Muscle of leg (tissue), 3 donors: ENCODE measurements at regions not wholly inside any gene's neighbourhood (a gene's known extent, or its start where the extent isn't known, plus 50 kb on each side); places are given as distances from the start of the nearest gene placed in this dataset.
A peak's percentile ranks its signal among the peaks of the same experiment; 100 is the strongest.

Source experiments
- DNase-seq: peaks from one replicate; pipeline ENCODE4 v3.0.0; 2013
- H3K27ac ChIP-seq: one replicate; pipeline ENCODE4 v1.5.1; 2013; ENCODE audit warnings: mild to moderate bottlenecking, low read length, control low read depth
- H3K27me3 ChIP-seq: one replicate; pipeline ENCODE4 v1.6.1; 2013; ENCODE audit warnings: low read length; ENCODE audit not compliant: control insufficient read depth, insufficient read depth
- H3K36me3 ChIP-seq: one replicate; pipeline ENCODE4 v1.6.1; 2013; ENCODE audit warnings: low read length; ENCODE audit not compliant: control insufficient read depth, insufficient read depth
- H3K4me1 ChIP-seq: one replicate; pipeline ENCODE4 v1.6.1; 2013; ENCODE audit warnings: low read length; ENCODE audit not compliant: control insufficient read depth, insufficient read depth
- H3K4me3 ChIP-seq: one replicate; pipeline ENCODE4 v1.5.1; 2013; ENCODE audit warnings: low read length, control low read depth
- H3K9me3 ChIP-seq: replicated peaks from 2 replicates; pipeline ENCODE4 v1.6.1; 2013; ENCODE audit warnings: low read depth, low read length; ENCODE audit not compliant: control insufficient read depth
- WGBS: methylation state at CpG from one replicate; pipeline ENCODE4 v1.1.5; 2013; ENCODE audit warnings: missing lambda C conversion rate; ENCODE audit not compliant: insufficient coverage; 5-methylcytosine and 5-hydroxymethylcytosine counted together

DNA sequence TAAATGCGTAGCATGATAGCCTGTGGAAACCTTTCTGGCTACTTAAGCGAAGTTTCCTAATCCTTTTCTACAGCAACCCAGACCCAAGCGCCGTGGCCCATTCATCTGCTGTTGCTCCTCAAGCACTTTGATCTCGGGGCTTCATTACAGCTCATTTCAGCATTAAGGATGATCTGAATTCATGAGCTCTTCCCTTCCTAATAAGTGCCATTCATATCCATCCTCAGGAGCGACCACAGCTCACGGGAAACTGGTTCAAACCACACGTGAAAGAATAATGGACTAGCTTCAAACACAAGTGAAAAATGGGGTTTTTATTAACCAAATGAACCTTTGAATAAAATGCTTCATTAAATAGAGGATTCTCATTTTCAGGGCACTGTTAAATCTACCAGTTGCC lies 202.6 kb upstream of the LEF1 start:
- Histone ChIP-seq H3K27ac (no peak overlapping the region), H3K36me3 (no peaks in the 10 kb centered on the region), H3K4me1 (peaks cover 8% of the 10 kb centered on the region), H3K9me3 (no peaks in the 10 kb centered on the region), H3K4me3 (no peak overlapping the region), H3K27me3 (peaks cover 7% of the 10 kb centered on the region)
- no peak for DNase-seq
- no CpG with 5 or more reads among the region's 8 CpGs for WGBS

DNA sequence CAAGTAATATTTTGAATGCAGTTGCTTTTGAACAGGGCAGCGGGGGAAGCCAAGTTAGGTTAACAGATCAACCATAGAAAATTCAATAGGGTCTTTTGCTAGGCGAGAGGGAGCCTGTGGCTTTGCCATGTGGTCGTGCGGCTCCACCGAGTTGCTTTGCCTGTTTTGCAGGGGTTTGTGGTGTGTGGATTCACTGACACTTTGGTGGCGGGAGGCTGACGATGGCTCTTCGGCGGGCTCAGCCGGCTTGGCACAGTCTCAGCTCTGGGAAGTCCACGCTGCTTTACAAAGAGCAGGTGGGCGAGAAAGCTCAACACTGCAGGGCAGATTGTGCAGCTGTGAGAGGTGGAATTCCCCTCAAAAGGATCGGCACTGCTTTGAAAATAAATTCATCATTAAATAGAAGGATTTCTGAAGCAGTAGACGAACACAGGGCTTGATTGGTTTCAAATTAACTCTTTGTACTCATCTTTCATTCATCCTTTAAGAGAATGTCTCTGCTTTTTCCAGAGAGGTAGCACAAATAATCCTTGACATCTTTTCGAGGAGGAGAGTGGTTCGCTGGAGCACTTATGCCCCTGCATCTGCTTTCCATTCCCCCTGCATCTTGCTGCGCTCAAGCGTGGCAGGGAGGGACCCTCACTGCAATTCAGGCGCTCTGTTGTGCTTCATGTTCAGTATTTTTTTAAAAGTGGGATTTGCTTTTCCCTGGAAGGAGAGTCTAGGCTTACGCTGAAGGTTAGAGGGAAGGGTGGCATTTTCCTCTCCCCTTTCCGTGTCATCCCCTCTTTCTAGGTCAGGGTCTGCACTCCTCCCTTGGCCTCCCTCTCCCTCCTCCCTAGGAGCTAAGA lies 201.8 kb upstream of the LEF1 start:
- no peak for DNase-seq
- Histone ChIP-seq H3K4me1 (peaks cover 8% of the 10 kb centered on the region), H3K4me3 (no peak overlapping the region), H3K36me3 (no peaks in the 10 kb centered on the region), H3K9me3 (no peaks in the 10 kb centered on the region), H3K27me3 (peaks cover 7% of the 10 kb centered on the region), H3K27ac (no peak overlapping the region)
- WGBS = 16% methylated on average over 12 of the region's 21 CpGs

DNA sequence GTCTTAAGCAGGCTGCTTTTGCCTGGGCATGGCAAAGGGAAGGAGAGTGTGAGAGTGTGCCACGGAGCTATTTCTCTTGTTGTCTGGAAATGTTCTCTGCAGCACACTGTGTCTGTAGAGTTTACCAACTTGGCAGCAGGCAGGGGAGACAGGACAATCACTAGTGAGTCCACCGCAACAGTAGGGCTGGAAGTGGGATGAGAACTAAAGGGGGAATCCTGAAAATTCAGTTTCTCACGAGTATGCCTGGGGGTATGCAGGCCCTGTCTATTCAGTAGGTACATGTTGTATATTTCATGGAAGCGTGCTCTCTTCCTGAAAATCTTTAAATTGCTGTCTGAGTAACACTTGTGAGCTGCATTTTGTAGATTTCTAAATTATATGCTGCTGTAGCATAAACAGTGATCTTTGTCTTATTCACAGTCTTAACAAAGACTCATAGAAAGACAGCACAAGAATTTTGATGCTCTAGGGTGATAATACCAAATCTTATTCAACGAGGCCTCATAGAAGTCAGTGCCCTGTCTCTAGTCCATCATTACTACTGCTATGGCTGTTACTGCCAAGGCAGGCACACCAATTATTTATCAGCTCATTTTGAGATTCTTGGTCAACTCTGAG lies 200.4 kb upstream of the LEF1 start:
- Histone ChIP-seq H3K36me3 (no peaks in the 10 kb centered on the region), H3K27me3 (peaks cover 7% of the 10 kb centered on the region), H3K9me3 (no peaks in the 10 kb centered on the region), H3K27ac (no peak overlapping the region), H3K4me3 (no peak overlapping the region), H3K4me1 (peaks cover 8% of the 10 kb centered on the region)
- WGBS = 76% methylated on average over 4 of the region's 5 CpGs
- DNase-seq = no peak

DNA sequence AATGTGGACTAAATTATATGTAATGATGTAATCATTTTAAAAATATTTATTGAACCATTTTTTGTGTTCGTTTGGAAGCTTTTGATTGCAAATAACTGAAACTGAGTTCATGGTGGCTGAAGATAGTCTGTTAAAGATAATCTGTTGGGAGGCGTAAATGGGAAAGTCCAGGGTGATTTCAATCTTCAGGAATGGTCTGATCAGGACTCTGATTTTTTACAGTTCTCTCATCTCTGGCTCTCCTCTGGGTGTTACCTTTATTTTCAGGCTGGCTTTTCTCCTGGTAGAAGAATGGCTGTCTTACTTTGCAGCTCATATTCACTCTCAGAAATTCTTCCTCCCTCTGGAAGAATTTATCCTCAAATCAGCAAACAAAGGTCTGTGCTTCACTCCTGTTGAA lies 199.0 kb upstream of the LEF1 start:
- DNase-seq = no peak
- Histone ChIP-seq H3K36me3 (no peaks in the 10 kb centered on the region), H3K9me3 (no peaks in the 10 kb centered on the region), H3K4me1 (peaks cover 8% of the 10 kb centered on the region), H3K27ac (no peak overlapping the region), H3K27me3 (peaks cover 7% of the 10 kb centered on the region), H3K4me3 (no peak overlapping the region)
- 83% methylated on average over 1 of the region's 2 CpGs for WGBS

DNA sequence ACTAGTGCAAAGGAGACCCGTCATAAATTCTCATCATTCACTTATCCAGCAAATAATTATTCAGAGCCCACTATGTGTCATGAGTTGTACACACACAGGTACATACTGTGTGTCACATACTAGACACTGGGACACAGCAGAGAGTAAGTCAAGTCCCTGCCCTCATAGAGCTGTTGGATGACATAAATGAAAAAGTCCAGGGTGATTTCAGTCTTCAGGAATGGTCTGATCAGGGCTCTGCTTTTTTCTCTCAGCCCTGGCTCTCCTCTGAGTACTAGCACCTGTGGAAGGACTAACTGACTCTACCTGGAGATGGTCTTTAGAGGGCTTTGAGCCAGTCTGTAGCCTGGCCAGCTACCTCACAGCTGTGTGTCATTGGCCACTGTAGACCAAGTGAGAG lies 198.0 kb upstream of the LEF1 start:
- H3K27me3 ChIP-seq = peaks cover 7% of the 10 kb centered on the region
- no peak for DNase-seq
- no CpG with 5 or more reads among the region's 1 CpG for WGBS
- no peaks in the 10 kb centered on the region for H3K9me3 ChIP-seq
- peaks cover 14% of the 10 kb centered on the region for H3K4me1 ChIP-seq
- no peak overlapping the region for H3K27ac ChIP-seq
- no peak overlapping the region for H3K4me3 ChIP-seq
- no peaks in the 10 kb centered on the region for H3K36me3 ChIP-seq

DNA sequence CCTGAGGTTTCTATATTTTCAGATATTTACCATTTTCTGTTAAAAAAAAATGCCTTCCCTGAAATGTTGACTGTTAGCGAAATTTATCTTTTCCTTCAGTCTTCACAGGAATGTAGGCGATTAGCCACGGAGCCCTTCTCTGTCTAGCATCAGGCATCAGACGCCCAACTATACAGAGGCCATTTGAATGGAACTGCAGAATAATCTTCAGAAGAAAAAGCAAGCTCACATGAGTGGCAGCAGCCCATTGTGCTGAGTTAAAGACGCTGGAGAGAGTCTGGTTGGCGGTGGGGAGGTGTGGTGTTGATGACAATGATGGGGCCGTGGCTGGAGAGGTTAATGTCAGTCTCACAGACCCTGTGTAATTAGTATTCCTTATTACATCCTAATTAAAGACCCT lies 196.8 kb upstream of the LEF1 start:
- Histone ChIP-seq H3K27me3 (peaks cover 2% of the 10 kb centered on the region), H3K9me3 (no peaks in the 10 kb centered on the region), H3K36me3 (no peaks in the 10 kb centered on the region), H3K4me3 (no peak overlapping the region), H3K27ac (no peak overlapping the region), H3K4me1 (peaks cover 20% of the 10 kb centered on the region)
- WGBS = 63% methylated on average over 4 of the region's 7 CpGs
- DNase-seq = no peak

DNA sequence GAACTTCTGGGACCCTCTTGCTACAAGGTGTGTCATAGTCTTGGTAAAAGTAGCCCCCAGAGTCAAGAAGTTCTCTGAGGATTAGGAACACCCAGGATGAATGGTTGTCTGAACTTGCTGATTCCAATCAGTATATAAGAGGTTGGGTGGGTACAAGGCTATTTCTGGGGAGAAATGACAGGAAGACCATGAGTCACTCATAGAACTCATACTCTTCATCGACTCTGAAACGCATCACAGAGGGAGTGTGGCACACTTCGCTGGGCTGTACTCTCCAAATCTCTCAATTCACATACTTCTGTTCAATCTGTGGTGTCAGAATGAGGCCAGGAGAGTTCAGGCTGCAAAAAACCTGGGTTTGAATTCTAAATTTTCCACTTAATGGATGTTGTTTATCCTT lies 193.2 kb upstream of the LEF1 start:
- H3K36me3 ChIP-seq = no peaks in the 10 kb centered on the region
- H3K4me3 ChIP-seq = no peak overlapping the region
- H3K27me3 ChIP-seq = no peaks in the 10 kb centered on the region
- H3K9me3 ChIP-seq = no peaks in the 10 kb centered on the region
- DNase-seq = no peak
- no CpG with 5 or more reads among the region's 3 CpGs for WGBS
- H3K4me1 ChIP-seq = peaks cover 28% of the 10 kb centered on the region
- H3K27ac ChIP-seq = peak overlapping the region; percentile 86

DNA sequence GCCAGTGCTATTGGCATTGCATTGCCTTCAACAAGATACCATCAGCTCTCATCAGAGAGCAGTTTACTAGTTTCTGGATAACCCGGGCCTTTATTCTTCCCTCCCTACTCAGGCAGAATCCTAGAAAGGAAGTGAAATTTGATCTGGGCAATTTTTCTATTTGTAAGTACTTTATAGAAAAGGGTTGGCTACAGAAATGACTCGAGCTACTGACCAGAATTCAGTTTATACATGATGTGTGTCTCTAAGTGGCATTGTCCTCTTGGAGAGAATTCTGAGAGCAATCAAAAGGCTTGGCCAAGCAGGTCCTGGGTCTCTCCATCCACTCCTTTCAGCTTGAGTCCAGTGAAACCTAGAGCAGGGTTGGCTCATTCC lies 192.7 kb upstream of the LEF1 start:
- no peak for DNase-seq
- Histone ChIP-seq H3K4me3 (no peak overlapping the region), H3K4me1 (peaks cover 28% of the 10 kb centered on the region), H3K9me3 (no peaks in the 10 kb centered on the region), H3K27me3 (no peaks in the 10 kb centered on the region), H3K36me3 (no peaks in the 10 kb centered on the region), H3K27ac (peak overlapping the region; percentile 86)
- no CpG with 5 or more reads among the region's 2 CpGs for WGBS

DNA sequence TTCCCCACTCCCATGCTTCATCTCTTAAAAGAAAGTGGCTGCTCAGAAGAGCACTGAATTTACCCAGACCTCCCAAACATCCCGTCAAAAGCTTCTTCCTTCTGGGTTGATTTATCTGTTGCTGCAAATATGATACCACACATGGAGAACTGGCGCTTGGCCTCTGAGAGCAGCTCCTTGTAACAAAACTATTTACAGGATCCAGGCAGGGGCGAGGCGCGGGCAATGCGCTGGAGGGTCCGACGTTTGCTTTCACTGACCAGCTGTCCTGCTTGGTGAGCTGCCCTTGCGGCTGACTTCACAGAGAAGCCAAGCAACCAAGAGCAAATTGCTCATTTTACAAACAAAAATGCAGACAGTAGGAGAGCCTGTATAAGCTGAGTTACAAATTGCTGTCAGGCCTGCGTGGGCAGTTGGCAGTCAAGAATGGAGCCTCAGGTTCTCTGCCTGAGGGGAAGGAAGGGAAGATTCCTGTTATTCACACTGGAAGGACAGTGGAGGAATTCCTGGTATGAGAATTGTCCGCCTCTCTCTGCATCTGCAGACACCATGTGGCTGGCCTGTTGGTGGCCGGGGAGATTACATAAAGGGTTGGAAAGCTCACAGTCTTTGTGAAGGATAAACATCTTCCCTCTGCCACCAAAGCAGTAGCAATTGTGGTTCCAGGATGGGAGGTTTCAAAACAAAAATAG lies 192.2 kb upstream of the LEF1 start:
- Histone ChIP-seq H3K36me3 (no peaks in the 10 kb centered on the region), H3K9me3 (no peaks in the 10 kb centered on the region), H3K27ac (peak overlapping the region; percentile 86), H3K4me3 (no peak overlapping the region), H3K27me3 (no peaks in the 10 kb centered on the region), H3K4me1 (peaks cover 29% of the 10 kb centered on the region)
- WGBS = 57% methylated on average over 2 of the region's 12 CpGs
- DNase-seq = peak; percentile 73

DNA sequence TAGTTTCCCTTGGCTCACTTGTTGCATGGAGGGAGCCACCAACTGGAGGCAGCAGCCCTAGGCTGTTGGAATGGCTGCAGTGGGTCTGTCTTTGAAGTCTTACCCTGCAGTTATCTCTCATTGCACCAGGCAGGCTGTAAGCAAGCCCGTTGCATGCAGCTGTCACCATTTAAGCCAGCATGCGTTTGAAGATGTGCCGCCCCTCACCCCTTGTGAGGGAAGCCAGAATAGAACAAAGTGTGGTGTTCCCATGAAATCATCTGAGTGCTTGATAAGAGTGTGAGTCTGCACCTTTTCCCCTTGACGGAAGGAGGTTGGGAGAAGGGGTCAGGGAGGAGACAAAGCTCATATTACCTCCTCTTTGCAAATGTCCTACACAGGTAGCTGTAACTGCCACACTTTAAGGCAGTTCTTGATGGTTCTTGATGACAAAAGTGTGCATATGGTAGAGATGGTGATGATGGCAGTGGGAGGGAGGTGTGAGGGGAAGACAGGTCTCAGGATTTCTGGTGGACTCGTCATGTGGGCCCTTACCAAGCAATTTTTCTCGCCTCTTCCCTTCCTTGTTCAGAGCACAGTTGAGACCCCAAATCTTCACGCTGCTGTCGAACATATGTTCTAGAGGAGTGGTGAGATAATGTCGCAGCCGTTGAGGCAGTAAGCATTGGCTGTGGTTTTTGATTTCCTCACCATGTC lies 191.4 kb upstream of the LEF1 start:
- DNase-seq = peak; percentile 48

More for the DNA sequence above, 191.4 kb upstream of the LEF1 start:
- Histone ChIP-seq H3K9me3 (no peaks in the 10 kb centered on the region), H3K27me3 (no peaks in the 10 kb centered on the region), H3K4me3 (no peak overlapping the region), H3K4me1 (peaks cover 34% of the 10 kb centered on the region), H3K36me3 (no peaks in the 10 kb centered on the region), H3K27ac (peak overlapping the region; percentile 86)
- 75% methylated on average over 2 of the region's 10 CpGs for WGBS
